ENCODE measurements at regions not wholly inside any gene's neighbourhood (a gene's known extent, or its start where the extent isn't known, plus 50 kb on each side); places are given as distances from the start of the nearest gene placed in this dataset.
"Not testable (repeated sequence)": the region's sequence is repeated elsewhere in the genome, so short reads cannot be mapped to it uniquely, and the experiment has no call there.

DNA sequence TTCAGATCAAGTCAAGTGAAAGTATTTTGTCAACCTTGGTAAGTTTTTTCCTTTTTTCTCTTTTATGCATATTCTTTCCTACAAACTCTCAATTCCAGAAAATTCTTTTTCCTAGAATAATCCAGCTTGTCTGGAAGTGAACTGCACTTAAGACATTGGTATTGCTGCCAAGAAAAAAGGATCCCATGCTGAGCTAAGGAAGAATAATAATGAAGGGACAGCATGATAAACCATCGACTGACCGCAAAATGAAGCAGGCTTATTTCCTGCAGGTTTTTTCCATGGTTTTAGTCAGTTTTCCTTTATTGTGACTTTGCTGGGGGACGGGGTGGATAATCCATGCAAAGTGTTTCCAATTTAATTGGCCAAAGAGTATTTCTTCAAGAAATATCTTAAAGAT lies 857.6 kb upstream of the SLC35B3 start:
- ATAC-seq: no peak
- no peaks in the 10 kb centered on the region for H3K4me1 ChIP-seq
- no peak for DNase-seq
- peaks cover 5% of the 10 kb centered on the region for H3K9me3 ChIP-seq
- intact Hi-C loops (cut with DNase I): no loop called here
- H3K4me3 ChIP-seq: no peak overlapping the region
- TF ChIP-seq, protein P1, sequence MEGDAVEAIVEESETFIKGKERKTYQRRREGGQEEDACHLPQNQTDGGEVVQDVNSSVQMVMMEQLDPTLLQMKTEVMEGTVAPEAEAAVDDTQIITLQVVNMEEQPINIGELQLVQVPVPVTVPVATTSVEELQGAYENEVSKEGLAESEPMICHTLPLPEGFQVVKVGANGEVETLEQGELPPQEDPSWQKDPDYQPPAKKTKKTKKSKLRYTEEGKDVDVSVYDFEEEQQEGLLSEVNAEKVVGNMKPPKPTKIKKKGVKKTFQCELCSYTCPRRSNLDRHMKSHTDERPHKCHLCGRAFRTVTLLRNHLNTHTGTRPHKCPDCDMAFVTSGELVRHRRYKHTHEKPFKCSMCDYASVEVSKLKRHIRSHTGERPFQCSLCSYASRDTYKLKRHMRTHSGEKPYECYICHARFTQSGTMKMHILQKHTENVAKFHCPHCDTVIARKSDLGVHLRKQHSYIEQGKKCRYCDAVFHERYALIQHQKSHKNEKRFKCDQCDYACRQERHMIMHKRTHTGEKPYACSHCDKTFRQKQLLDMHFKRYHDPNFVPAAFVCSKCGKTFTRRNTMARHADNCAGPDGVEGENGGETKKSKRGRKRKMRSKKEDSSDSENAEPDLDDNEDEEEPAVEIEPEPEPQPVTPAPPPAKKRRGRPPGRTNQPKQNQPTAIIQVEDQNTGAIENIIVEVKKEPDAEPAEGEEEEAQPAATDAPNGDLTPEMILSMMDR (IDR thresholded peaks at IDR 0.05): no peak
- no peaks in the 10 kb centered on the region for H3K27me3 ChIP-seq (ENCODE audit: low read depth)
- no peak overlapping the region for H3K27ac ChIP-seq
- no peaks in the 10 kb centered on the region for H3K36me3 ChIP-seq

DNA sequence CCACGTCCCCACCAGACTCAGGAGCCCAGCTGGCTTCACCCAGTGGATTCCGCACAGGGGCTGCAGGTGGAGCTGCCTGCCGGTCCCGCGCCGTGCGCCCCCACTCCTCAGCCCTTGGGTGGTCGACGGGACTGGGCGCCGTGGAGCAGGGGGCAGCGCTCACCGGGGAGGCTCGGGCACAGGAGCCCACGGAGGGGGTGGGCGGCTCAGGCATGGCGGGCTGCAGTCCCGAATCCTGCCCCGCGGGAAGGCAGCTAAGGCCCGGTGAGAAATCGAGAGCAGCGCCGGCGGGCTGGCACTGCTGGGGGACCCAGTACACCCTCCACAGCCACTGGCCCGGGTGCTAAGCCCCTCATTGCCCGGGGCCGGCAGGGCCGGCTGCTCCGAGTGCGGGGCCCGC lies 855.0 kb upstream of the SLC35B3 start:
- ATAC-seq; H3K27ac ChIP-seq; DNase-seq; H3K9me3 ChIP-seq; intact Hi-C loops (cut with DNase I); H3K36me3 ChIP-seq; H3K4me3 ChIP-seq; H3K4me1 ChIP-seq; H3K27me3 ChIP-seq (ENCODE audit: low read depth): not testable (repeated sequence)

DNA sequence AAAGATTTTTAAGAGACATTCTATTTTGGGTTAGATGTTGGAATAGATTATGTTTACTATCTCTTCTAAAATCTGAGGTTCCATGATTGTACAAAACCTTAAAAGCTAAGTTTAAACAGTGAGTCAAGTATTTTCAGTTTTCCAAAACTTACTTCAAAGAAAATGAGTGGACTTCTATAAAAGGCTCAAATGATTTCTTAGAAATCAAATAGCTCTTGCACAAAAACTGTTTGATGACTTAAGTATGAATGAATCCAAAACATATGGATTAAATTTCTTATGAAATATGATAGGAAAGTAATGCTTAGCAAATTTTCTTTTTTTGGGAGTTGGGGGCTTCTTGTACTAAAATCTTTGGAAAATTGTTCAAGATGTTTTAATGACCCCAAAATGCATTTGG lies 837.3 kb upstream of the SLC35B3 start:
- intact Hi-C loops (cut with DNase I): no loop called here

DNA sequence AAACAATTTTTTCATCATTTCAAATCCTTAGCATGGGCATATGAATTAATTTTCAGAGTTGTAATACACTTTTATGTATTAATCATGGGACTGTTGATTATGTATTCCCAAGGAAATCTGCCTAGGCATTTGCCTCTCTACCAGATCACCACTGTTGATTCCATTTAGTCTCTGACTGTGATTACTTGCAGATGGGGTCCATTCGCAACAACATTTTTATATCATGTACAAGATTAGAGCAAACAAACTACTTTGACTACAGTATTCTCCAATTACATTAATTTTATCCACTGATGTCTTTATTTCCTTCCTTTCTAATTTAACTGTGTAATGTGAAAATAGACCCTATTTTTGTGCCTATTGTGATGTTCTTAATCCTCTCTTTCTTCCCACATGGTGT lies 831.4 kb upstream of the SLC35B3 start:
- no peaks in the 10 kb centered on the region for H3K36me3 ChIP-seq
- H3K4me1 ChIP-seq: no peaks in the 10 kb centered on the region
- ATAC-seq (no peak), DNase-seq (no peak)
- H3K4me3 ChIP-seq: no peak overlapping the region
- no peaks in the 10 kb centered on the region for H3K9me3 ChIP-seq
- intact Hi-C loops (cut with DNase I): no loop called here
- H3K27me3 ChIP-seq (ENCODE audit: low read depth): no peaks in the 10 kb centered on the region
- no peak overlapping the region for H3K27ac ChIP-seq
- TF ChIP-seq, protein P1 (IDR thresholded peaks at IDR 0.05): no peak

More for the DNA sequence above, 837.3 kb upstream of the SLC35B3 start:
- Histone ChIP-seq H3K9me3 (no peaks in the 10 kb centered on the region), H3K4me1 (no peaks in the 10 kb centered on the region), H3K27ac (no peak overlapping the region), H3K4me3 (no peak overlapping the region), H3K27me3 (ENCODE audit: low read depth) (no peaks in the 10 kb centered on the region), H3K36me3 (no peaks in the 10 kb centered on the region)
- no peak for ATAC-seq
- TF ChIP-seq, protein P1 (IDR thresholded peaks at IDR 0.05): no peak
- DNase-seq: no peak

DNA sequence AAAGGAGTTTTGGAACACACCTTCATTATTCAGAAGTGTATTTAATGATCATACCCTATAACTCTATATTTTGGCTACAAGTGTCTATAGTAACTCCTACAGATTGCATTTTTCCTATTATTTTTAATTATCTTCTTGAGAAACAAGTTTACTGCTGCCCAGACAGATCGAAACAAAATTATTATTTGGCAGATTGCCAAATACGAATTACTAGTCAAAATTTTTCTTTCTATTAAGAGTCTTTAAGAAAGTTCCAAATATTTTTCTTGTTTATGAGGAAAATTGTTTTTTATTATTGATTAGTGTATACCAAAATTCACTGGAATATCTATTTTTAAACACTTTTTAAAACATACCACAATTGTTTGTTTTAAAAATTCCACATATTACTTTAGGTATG lies 821.9 kb upstream of the SLC35B3 start:
- intact Hi-C loops (cut with DNase I): no loop called here
- H3K4me1 ChIP-seq: no peaks in the 10 kb centered on the region

DNA sequence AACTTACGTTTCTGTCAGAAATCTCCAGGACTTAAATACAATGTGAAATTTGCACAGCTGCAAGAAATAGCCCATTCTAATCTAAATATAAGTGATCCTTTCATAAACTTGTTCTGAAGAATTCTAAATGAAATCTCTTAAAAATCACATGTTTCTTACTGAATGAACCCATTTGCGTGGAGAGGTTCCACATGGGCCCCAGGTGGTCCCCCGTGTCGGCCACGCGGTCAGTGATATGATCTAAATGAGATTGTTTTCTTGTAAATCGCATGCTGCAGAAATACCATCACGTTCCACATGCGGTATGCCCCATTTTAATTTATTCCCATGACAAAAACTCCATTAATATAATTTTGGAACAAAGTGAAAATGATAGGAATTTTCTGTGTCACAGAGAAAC lies 818.9 kb upstream of the SLC35B3 start:
- ATAC-seq (no peak), DNase-seq (no peak)
- Histone ChIP-seq H3K27ac (no peak overlapping the region), H3K4me3 (no peak overlapping the region), H3K9me3 (no peaks in the 10 kb centered on the region), H3K4me1 (no peaks in the 10 kb centered on the region), H3K27me3 (ENCODE audit: low read depth) (no peaks in the 10 kb centered on the region), H3K36me3 (no peaks in the 10 kb centered on the region)
- TF ChIP-seq, protein P1 (IDR thresholded peaks at IDR 0.05): no peak
- intact Hi-C loops (cut with DNase I): no loop called here

More for the DNA sequence above, 821.9 kb upstream of the SLC35B3 start:
- Histone ChIP-seq H3K27me3 (ENCODE audit: low read depth) (no peaks in the 10 kb centered on the region), H3K36me3 (no peaks in the 10 kb centered on the region), H3K9me3 (no peaks in the 10 kb centered on the region), H3K27ac (no peak overlapping the region), H3K4me3 (no peak overlapping the region)
- ATAC-seq (no peak), DNase-seq (no peak)
- TF ChIP-seq, protein P1 (IDR thresholded peaks at IDR 0.05): no peak

All from lower lobe of right lung (tissue), 2 donors.